IMR-90 (cell line): ENCODE measurements at regions not wholly inside any gene's neighbourhood (a gene's known extent, or its start where the extent isn't known, plus 50 kb on each side); places are given as distances from the start of the nearest gene placed in this dataset.

Experiments used
- CEBPB ChIP-seq: IDR thresholded peaks from 2 replicates; pipeline ENCODE4 v1.6.1; 2012; ENCODE audit warnings: low read depth, low read length, improper control_type of control experiment
- CHD1 ChIP-seq: IDR thresholded peaks from 2 replicates; pipeline ENCODE4 v1.6.1; 2012; ENCODE audit warnings: low read depth, low read length, improper control_type of control experiment
- CTCF ChIP-seq: conservative IDR thresholded peaks from 2 replicates; pipeline ENCODE4 v1.5.1; 2012; ENCODE audit warnings: mild to moderate bottlenecking, low read depth, low read length, improper control_type of control experiment
- MAFK ChIP-seq: IDR thresholded peaks from 2 replicates; pipeline ENCODE4 v1.6.1; 2012; ENCODE audit warnings: low read depth, low read length, improper control_type of control experiment
- MXI1 ChIP-seq: IDR thresholded peaks from 2 replicates; pipeline ENCODE4 v1.6.1; 2012; ENCODE audit warnings: low read depth, mild to moderate bottlenecking, low read length, moderate library complexity, borderline replicate concordance
- POLR2A ChIP-seq: IDR thresholded peaks from 2 replicates; pipeline ENCODE4 v1.6.1; 2012; ENCODE audit warnings: mild to moderate bottlenecking, low read depth, low read length
- RAD21 ChIP-seq: IDR thresholded peaks from 2 replicates; pipeline ENCODE4 v1.6.1; 2012; ENCODE audit warnings: low read length, improper control_type of control experiment
- RFX5 ChIP-seq: IDR thresholded peaks from 2 replicates; pipeline ENCODE4 v1.8.0; 2012; ENCODE audit warnings: low read depth, mild to moderate bottlenecking, low read length, moderate library complexity
- SMC3 ChIP-seq: fragments of 150-350 bp; IDR thresholded peaks from 2 replicates; pipeline ENCODE4 v1.6.1; 2016; ENCODE audit warnings: low read depth, mild to moderate bottlenecking, antibody characterized with exemption, low read length, moderate library complexity
- USF2 ChIP-seq: fragments of 150-350 bp; IDR thresholded peaks from 2 replicates; pipeline ENCODE4 v1.6.1; 2017; ENCODE audit warnings: mild to moderate bottlenecking, antibody characterized with exemption, low read length, low read depth

- no peak for TF ChIP-seq POLR2A
- TF ChIP-seq SMC3, result no peak
- no peak for TF ChIP-seq CTCF
- no peak for TF ChIP-seq USF2
- TF ChIP-seq RAD21, result no peak
- no peak for TF ChIP-seq RFX5
- TF ChIP-seq CEBPB, result no peak
- no peak for TF ChIP-seq CHD1
- no peak for TF ChIP-seq MAFK
- no peak for TF ChIP-seq MXI1
Measured at GRCh38 chr2:238650536-238650935, 197.3 kb upstream of the TWIST2 start.
